Esophagus squamous epithelium (tissue), 5 donors: ENCODE measurements at regions not wholly inside any gene's neighbourhood (a gene's known extent, or its start where the extent isn't known, plus 50 kb on each side); places are given as distances from the start of the nearest gene placed in this dataset.

Source experiments
- DNase-seq: peaks from one replicate; lab custom pipeline; 2025; lab: John Stamatoyannopoulos, UW
- H3K27ac ChIP-seq, 4 donors: fragments of 200-600 bp; sonication (generic); one replicate each; pipeline ENCODE4 v1.5.1; 2016 to 2019; ENCODE audit warnings: mild to moderate bottlenecking in 1 of 4
- H3K27me3 ChIP-seq, 4 donors: fragments of 200-600 bp; sonication (generic); 1 replicate in 3 of 4; 2 replicates in 1 of 4; pipeline versions ENCODE4 v1.5.1 to v1.6.0; 2017 to 2021; ENCODE audit warnings: antibody characterized with exemption in 1 of 4
- H3K36me3 ChIP-seq, 3 donors: fragments of 200-600 bp; sonication (generic); one replicate each; pipeline ENCODE4 v1.5.1; 2016 to 2019
- H3K4me1 ChIP-seq, 3 donors: fragments of 200-600 bp; sonication (generic); one replicate each; pipeline ENCODE4 v1.5.1; 2017 to 2019
- H3K4me3 ChIP-seq, 4 donors: fragments of 200-600 bp; sonication (generic); 1 replicate in 3 of 4; 2 replicates in 1 of 4; pipeline ENCODE4 v1.5.1; 2016 to 2019; ENCODE audit warnings: mild to moderate bottlenecking in 2 of 4, moderate library complexity in 1 of 4
- H3K9me3 ChIP-seq, 3 donors: fragments of 200-600 bp; sonication (generic); one replicate each; pipeline ENCODE4 v1.5.1; 2016 to 2019
- POLR2A ChIP-seq, 4 donors: fragments of 450-650 bp; IDR thresholded peaks; one replicate each; pipeline ENCODE4 v1.6.1; 2017; ENCODE audit warnings: antibody characterized with exemption in 4 of 4, mild to moderate bottlenecking in 4 of 4, moderate library complexity in 3 of 4
- WGBS, 2 donors: methylation state at CpG; one replicate each; pipeline ENCODE4 v1.1.5; 2018; 5-methylcytosine and 5-hydroxymethylcytosine counted together
- intact Hi-C: fragments of 100-400 bp; cut with DNase I; formaldehyde crosslinking; loops from one replicate; pipeline ENCODE4 v1.15.0; 2022
- TF ChIP-seq, protein P1 (sequence below), 6 experiments: fragments of 450-650 bp in 4 of 6; fragments of 200-600 bp in 2 of 6; sonication (generic) in 2 of 6; IDR thresholded peaks; one replicate each; pipeline ENCODE4 v1.5.1; 2016 to 2019; ENCODE audit warnings: antibody characterized with exemption in 6 of 6, mild to moderate bottlenecking in 4 of 6, moderate library complexity in 4 of 6
- donor health status: DM: yes; HTN: yes; CAD: no.

DNA sequence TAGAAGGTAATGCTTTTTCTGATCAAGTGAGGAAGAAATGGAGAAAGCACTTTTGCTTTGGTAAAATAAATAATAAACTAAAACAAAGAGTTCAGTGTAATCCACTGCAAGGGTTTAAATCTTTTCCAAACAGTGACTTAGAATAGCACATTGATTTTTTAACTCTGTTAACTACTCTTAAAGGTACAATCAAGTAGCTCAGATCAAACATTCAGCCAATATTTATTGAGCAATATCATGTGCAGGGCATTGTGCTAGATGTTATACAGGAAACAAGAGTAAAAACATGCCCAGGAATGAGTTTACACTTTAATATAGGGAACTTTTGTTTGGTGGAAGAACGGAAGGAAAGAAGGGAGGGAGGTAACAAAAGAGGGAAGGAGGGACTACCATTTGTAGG is 479.8 kb downstream of the KLHL13 start:
- Histone ChIP-seq H3K27ac (no peak overlapping the region), H3K27me3 (no peaks in the 10 kb centered on the region), H3K36me3 (no peaks in the 10 kb centered on the region), H3K4me1 (peaks cover 0 to 4% (median 0%) of the 10 kb centered on the region in 3 donors), H3K9me3 (no peaks in the 10 kb centered on the region), H3K4me3 (no peak overlapping the region)
- TF ChIP-seq, protein P1, sequence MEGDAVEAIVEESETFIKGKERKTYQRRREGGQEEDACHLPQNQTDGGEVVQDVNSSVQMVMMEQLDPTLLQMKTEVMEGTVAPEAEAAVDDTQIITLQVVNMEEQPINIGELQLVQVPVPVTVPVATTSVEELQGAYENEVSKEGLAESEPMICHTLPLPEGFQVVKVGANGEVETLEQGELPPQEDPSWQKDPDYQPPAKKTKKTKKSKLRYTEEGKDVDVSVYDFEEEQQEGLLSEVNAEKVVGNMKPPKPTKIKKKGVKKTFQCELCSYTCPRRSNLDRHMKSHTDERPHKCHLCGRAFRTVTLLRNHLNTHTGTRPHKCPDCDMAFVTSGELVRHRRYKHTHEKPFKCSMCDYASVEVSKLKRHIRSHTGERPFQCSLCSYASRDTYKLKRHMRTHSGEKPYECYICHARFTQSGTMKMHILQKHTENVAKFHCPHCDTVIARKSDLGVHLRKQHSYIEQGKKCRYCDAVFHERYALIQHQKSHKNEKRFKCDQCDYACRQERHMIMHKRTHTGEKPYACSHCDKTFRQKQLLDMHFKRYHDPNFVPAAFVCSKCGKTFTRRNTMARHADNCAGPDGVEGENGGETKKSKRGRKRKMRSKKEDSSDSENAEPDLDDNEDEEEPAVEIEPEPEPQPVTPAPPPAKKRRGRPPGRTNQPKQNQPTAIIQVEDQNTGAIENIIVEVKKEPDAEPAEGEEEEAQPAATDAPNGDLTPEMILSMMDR (IDR thresholded peaks at IDR 0.05), result no peak
- no peak for TF ChIP-seq POLR2A (IDR thresholded peaks at IDR 0.05)
- intact Hi-C loops, result no loop called here
- WGBS, 2 donors, result 40% methylated on average over 1 of the region's 1 CpG
- no peak for DNase-seq

- H3K27me3 ChIP-seq, result no peaks in the 10 kb centered on the region
- DNase-seq, result no peak
- 58 to 59% methylated on average over 1 of the region's 1 CpG for WGBS, 2 donors
- H3K4me3 ChIP-seq, result no peak overlapping the region
- intact Hi-C loops, result no loop called here
- TF ChIP-seq, protein P1 (IDR thresholded peaks at IDR 0.05), result no peak
- no peak for TF ChIP-seq POLR2A (IDR thresholded peaks at IDR 0.05)
- peaks cover 0 to 4% (median 0%) of the 10 kb centered on the region in 3 donors for H3K4me1 ChIP-seq
- no peaks in the 10 kb centered on the region for H3K9me3 ChIP-seq
- H3K36me3 ChIP-seq, result no peaks in the 10 kb centered on the region
- H3K27ac ChIP-seq, result no peak overlapping the region
Measured at GRCh38 chrX:117633277-117633676, 483.3 kb downstream of the KLHL13 start.

DNA sequence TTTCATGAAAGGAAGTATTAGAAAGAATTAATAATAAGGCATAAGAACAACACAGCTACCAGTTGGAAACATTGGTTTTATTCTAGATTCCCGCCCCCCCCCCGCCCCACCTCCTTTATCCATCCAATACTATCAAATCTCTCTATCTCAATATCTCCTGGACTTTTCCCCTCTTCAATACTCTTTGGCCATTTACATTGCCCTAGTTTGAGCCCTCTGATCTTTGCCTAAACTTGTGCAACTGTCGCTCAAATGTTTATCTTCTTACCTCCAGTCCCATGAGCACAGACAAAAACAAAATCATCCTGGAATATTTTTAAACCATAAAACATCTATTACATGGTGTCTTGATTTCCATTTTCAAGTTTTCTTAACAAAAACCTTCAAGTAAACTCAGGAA is 488.2 kb downstream of the KLHL13 start:
- DNase-seq, result no peak
- Histone ChIP-seq H3K36me3 (no peaks in the 10 kb centered on the region), H3K27ac (no peak overlapping the region), H3K9me3 (peaks cover 0 to 1% (median 0%) of the 10 kb centered on the region in 3 donors), H3K4me3 (no peak overlapping the region), H3K4me1 (no peaks in the 10 kb centered on the region), H3K27me3 (no peaks in the 10 kb centered on the region)
- TF ChIP-seq POLR2A (IDR thresholded peaks at IDR 0.05), result no peak
- TF ChIP-seq, protein P1 (IDR thresholded peaks at IDR 0.05), result no peak
- intact Hi-C loops, result no loop called here
- WGBS, 2 donors, result 66 to 100% methylated on average over 3 of the region's 3 CpGs

GRCh38 chrX:117610806-117611205 is 505.8 kb downstream of the KLHL13 start:
- no peaks in the 10 kb centered on the region for H3K4me1 ChIP-seq
- TF ChIP-seq, protein P1 (IDR thresholded peaks at IDR 0.05), result no peak
- TF ChIP-seq POLR2A (IDR thresholded peaks at IDR 0.05), result no peak
- whole genome bisulfite sequencing, 2 donors, result 61 to 86% methylated on average over 1 to 3 of the region's 3 CpGs
- no peak overlapping the region for H3K27ac ChIP-seq
- intact Hi-C loops, result no loop called here
- DNase-seq, result no peak
- H3K9me3 ChIP-seq, result no peaks in the 10 kb centered on the region
- no peak overlapping the region for H3K4me3 ChIP-seq
- no peaks in the 10 kb centered on the region for H3K27me3 ChIP-seq
- H3K36me3 ChIP-seq, result no peaks in the 10 kb centered on the region

DNA sequence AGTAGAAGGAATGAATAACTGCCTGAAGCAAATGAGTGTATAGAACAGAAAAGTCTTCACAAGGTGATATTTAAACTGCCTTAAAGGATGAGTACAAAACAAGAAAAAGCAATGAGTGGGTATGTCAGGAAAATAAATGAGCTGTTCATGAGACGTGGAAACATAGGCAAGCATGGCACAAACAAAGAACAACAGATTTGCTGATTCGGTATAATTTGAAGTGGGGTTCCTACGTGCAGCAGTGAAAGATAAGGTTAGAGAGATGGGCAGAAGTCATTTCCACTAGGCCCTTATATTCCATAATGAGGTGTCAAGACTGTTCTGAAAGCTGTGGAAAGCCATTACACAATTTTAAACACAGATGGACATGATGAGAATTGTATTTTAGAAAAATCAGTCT is 506.6 kb downstream of the KLHL13 start:
- no peak overlapping the region for H3K4me3 ChIP-seq
- DNase-seq, result no peak
- H3K4me1 ChIP-seq, result no peaks in the 10 kb centered on the region
- intact Hi-C loops, result no loop called here
- no peak for TF ChIP-seq POLR2A (IDR thresholded peaks at IDR 0.05)
- TF ChIP-seq, protein P1 (IDR thresholded peaks at IDR 0.05), result no peak
- no peak overlapping the region for H3K27ac ChIP-seq
- H3K36me3 ChIP-seq, result no peaks in the 10 kb centered on the region
- 52 to 74% methylated on average over 3 of the region's 3 CpGs for whole genome bisulfite sequencing, 2 donors
- no peaks in the 10 kb centered on the region for H3K27me3 ChIP-seq
- peaks cover 0 to under 1% (median 0%) of the 10 kb centered on the region in 3 donors for H3K9me3 ChIP-seq
